ENCODE measurements at regions not wholly inside any gene's neighbourhood (a gene's known extent, or its start where the extent isn't known, plus 50 kb on each side); places are given as distances from the start of the nearest gene placed in this dataset.

DNA sequence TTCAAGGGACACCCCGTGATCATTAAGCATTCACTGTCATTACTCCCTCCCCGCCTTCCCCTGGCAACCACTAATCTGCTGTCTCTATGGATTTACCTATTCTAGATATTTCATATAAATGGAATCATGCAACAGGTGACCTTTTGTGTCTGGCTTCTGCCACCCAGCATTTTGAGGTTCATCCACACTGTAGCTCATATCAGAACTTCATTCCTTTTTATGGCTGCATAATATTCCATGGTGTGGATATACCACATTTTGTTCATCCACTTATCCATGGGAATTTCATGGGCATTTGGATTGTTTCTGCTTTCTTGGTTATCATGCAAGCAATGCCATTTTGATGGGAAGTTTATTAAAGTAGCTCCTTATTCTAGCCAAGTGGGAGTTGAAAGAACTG, 184.2 kb upstream of the VASH1 start:
- TF ChIP-seq, protein P1, sequence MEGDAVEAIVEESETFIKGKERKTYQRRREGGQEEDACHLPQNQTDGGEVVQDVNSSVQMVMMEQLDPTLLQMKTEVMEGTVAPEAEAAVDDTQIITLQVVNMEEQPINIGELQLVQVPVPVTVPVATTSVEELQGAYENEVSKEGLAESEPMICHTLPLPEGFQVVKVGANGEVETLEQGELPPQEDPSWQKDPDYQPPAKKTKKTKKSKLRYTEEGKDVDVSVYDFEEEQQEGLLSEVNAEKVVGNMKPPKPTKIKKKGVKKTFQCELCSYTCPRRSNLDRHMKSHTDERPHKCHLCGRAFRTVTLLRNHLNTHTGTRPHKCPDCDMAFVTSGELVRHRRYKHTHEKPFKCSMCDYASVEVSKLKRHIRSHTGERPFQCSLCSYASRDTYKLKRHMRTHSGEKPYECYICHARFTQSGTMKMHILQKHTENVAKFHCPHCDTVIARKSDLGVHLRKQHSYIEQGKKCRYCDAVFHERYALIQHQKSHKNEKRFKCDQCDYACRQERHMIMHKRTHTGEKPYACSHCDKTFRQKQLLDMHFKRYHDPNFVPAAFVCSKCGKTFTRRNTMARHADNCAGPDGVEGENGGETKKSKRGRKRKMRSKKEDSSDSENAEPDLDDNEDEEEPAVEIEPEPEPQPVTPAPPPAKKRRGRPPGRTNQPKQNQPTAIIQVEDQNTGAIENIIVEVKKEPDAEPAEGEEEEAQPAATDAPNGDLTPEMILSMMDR (IDR thresholded peaks at IDR 0.05; ENCODE audit: low read depth, low read length): no peak
- TF ChIP-seq EZH2phosphoT487 (IDR thresholded peaks at IDR 0.05; ENCODE audit: low read depth): no peak

Data from OCI-LY3 (cell line).